NCI-H526 treated with DMSO at 0.1 percent for 48 hours (cell line): ENCODE measurements at regions not wholly inside any gene's neighbourhood (a gene's known extent, or its start where the extent isn't known, plus 50 kb on each side); places are given as distances from the start of the nearest gene placed in this dataset.
"Not testable (repeated sequence)": the region's sequence is repeated elsewhere in the genome, so short reads cannot be mapped to it uniquely, and the experiment has no call there.

ENCODE experiments used
- DNase-seq: peaks from one replicate; lab custom pipeline; 2025; lab: John Stamatoyannopoulos, UW

- DNase-seq, result no peak
Observed at GRCh38 chr10:34013235-34013634, 678.8 kb upstream of the NRP1 start.

GRCh38 chr10:34010891-34011290 is 676.4 kb upstream of the NRP1 start:
- no peak for DNase-seq

DNA sequence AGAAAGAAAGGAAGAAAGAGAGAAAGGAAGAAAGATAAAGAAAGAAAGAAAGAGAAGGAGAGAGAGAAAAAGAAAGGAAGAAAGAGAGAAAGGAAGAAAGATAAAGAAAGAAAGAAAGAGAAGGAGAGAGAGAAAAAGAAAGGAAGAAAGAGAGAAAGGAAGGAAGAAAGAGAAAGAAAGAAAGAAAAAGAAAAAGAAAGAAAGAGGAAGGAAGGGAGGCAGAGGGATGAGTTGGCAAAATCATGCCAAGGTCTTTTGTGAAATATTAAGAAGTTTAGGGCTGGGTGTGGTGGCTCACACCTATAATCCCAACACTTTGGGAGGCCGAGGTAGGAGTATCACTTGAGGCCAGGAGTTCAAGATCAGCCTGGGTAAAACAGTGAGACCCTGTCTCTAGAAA is 675.8 kb upstream of the NRP1 start:
- not testable (repeated sequence) for DNase-seq

- no peak for DNase-seq
Observed at GRCh38 chr10:34008656-34009055, 674.2 kb upstream of the NRP1 start.

DNA sequence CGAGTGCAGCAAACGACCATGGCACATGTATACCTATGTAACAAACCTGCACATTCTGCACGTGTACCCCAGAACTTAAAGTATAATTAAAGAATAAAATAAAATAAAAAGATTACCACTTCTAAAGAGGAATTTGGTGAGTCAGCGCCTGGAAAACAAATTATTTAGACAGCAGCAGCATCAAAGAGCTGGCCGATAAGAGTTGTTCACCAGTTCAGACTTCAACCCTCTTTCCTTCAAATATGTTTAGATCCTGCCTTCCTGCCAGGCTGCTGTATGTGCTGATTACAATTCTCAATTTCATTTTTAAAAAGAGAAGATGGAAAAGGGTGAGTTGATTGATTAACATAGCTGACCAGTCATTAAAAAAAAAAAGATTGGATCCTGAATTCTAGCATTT is 672.0 kb upstream of the NRP1 start:
- DNase-seq, result no peak

DNA sequence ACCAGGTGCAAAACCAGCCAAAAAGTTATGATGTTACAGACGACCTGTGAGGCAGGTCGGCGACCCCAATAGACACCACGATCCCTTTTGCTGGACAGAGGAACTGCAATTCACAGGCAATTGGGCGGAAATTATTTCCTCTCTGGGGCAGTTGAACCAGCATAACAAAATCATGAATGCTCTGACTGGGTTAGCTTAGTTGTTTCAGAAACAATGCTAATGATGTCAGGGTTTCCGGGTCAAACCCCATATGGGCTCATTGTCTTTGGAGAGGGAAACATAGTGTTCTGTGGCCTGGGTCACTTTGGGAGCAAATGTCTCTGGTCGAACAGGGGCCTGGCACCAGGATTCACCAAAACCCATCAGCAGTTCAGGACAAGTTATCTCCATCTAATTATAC is 669.1 kb upstream of the NRP1 start:
- no peak for DNase-seq

- no peak for DNase-seq
Observed at GRCh38 chr10:34002896-34003295, 668.4 kb upstream of the NRP1 start.

GRCh38 chr10:34001831-34002230 is 667.4 kb upstream of the NRP1 start:
- DNase-seq, result no peak

DNA sequence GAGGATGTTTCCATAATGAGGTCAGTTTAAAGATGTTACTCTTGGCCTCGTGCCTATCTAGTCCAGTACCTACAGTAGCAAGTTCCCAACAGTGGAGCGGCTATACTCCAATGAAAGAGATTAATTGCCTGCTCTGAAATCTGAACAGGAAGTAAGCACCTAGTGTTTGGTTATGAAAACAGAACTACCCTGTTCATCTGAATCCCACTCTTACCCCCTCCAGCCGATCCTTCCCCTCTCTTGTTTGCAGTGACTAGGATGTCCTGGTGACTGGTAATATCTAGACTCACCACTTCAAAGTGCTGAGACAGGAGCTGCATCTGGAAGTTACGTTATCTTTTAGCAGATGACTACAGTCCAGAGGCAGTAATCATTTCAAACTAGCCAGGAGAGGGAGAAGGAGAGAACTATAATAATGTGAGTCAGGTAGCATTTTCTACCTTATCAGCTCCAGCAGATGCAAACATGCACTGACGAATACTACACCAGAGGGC is 666.7 kb upstream of the NRP1 start:
- no peak for DNase-seq

DNA sequence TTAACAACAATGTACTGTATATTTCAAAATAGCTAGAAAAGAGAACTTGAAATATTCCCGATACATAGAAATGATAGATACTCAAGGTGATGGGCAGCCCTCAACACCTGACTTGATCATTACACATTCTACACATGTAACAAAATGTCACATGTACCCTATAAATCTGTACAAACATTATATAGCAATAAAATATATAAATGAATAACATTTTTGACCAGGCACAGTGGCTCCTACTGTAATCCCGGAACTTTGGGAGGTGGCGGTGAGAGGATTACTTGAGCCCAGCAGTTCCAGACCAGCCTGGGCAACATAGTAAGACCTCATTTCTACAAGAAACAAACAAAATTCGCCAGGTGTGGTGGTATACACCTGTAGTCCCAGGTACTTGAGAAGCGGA is 659.5 kb upstream of the NRP1 start:
- no peak for DNase-seq

- DNase-seq, result no peak
Observed at GRCh38 chr10:33991924-33992323, 657.5 kb upstream of the NRP1 start.

DNA sequence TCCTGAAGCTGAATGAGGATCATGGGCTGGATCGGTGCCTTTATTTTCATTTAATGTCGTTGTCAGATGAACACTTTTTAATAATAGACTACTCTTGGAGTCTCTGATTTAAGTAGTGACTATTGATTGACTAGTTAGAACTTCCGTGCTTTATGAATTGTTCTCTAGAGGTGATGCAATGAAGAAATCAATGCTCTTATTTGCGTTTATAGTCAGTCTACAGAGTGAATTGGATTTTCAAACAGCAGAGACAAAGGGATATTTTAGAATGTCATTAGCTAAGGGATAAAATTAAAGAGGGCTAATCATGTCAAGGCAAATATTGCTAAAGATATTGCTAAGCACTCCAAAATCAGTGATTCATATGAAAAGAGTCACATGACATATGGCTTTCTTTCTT is 652.0 kb upstream of the NRP1 start:
- no peak for DNase-seq

DNA sequence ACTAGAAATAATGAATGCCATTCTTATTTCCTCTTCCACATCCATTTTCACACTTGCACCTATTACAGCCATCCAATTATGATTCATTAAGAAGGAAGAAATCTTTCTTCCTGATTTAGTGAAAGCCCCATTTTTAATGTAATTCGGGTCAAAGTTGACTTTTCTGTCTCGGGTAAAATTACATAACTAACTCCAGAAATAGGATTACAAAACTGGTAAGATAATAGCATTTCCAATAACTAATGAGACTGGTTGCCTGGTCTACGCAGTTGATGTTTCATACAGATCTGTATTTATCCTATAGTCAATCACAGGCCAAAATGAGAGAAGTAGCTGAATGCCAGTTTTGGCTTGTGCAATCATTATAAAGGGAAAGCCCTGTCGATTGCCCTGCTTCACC is 651.5 kb upstream of the NRP1 start:
- no peak for DNase-seq

GRCh38 chr10:33982995-33983394 is 648.5 kb upstream of the NRP1 start:
- DNase-seq, result no peak

GRCh38 chr10:33981301-33981700 is 646.8 kb upstream of the NRP1 start:
- no peak for DNase-seq

GRCh38 chr10:33979195-33979594 is 644.7 kb upstream of the NRP1 start:
- DNase-seq, result no peak

GRCh38 chr10:33975481-33975880 is 641.0 kb upstream of the NRP1 start:
- DNase-seq, result no peak

DNA sequence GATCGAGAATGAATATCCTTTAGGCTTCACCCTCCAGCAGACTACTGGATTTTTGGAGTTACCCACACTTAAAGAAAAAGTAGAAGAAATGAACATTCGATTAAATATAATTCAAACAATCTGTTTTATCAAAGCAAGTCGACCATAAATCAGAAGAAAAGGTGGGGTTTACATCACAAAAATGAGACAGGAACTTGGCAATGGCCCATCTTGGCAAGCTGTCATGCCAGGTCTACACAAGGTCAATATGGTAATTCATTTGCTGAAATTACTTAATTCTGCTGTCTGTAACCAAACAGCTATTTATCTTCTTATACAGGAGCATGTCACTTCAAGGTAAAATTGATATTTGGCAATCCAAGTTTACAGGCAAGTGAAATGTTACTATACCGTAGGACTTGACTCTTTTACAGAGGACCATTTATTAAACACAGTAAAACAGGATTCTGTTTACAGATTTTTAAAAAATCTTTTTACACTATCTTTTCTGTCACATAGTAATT is 640.6 kb upstream of the NRP1 start:
- DNase-seq, result no peak

DNA sequence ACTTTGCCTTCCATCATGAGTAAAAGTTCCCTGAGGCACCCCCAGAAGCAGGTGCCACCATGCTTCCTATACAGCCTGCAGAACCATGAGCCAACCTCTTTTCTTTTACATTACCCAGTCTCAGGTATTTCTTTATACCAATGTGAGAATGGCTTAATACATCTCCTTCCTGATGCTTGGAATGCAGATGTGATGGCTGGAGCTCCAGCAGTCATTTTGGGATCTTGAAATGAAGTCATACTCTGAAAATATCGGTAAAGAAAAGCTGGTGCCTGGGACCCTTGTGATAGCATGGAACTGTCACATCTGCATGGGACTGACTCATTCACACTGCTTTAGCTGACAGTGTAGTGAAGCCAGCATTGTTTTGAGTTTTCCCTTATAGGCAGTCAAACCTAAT is 634.5 kb upstream of the NRP1 start:
- no peak for DNase-seq

GRCh38 chr10:33967606-33968120 is 633.2 kb upstream of the NRP1 start:
- no peak for DNase-seq

DNA sequence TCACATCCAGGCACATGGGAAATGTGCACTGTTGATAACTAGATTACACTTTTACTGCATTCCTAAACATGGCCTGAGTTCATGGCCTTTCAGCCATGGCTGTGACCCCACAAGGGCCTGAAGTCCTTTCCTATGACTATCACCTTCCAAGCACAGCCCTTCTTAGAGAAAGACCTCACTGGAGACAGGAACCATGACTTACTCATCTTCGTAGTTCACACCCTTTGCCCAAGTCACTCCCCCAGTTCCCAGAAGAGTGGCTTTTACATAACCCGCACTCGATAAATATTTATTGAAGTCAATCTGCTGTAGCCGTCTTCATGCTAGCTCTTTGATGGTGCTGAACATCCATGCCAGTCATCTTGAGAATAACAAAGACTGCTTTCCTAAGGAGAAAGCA is 632.5 kb upstream of the NRP1 start:
- DNase-seq, result no peak

DNA sequence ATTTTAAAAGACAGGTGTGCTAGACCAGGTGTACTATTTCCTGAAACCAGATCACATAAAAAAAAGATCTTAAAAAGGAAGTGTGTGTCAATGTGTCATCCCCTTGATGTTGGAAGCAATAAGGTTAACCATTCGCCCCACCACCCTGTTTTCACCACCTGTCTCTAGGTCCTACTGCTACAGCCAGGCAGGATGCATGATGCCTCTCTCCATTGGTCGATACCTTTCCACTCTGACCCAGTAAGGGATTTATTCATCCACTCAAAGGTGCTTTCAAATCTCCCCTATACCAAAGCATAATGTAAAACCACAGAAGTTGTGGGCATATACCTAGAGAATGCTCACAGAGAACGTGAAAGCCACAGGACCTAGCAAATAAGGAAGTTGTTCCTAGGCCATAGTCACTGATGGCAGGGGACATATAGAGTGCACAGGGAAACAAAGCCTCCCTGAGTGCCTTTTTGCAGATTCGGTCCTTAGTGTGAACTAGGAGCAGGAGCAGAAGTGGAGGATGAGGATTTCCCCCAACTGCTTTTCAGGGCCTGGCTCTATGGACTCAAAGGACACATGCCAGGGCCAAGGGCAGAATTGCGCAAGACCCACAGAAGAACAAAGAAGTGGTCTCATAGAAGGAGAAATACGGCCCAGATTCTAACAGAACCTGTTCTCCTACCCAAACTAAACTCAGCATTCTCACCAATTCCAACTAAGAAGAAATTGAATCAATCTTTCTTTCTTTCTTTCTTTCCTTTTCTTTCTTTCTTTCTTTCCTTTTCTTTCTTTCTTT is 631.5 kb upstream of the NRP1 start:
- DNase-seq, result no peak

GRCh38 chr10:33963729-33964128 is 629.3 kb upstream of the NRP1 start:
- no peak for DNase-seq

DNA sequence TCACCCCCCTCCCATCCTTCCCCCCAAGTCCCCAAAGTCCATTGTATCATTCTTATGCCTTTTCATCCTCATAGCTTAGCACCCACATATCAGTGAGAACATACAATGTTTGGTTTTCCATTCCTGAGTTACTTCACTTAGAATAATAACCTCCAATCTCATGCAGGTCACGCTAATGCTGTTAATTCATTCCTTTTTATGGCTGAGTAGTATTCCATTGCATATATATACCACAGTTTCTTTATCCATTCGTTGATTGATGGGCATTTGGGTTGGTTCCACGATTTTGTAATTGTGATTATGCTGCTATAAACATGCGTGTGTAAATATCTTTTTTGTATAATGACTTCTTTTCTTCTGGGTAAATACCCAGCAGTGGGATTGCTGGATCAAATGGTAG is 621.9 kb upstream of the NRP1 start:
- not testable (repeated sequence) for DNase-seq
